ENCODE measurements at regions not wholly inside any gene's neighbourhood (a gene's known extent, or its start where the extent isn't known, plus 50 kb on each side); places are given as distances from the start of the nearest gene placed in this dataset.

GRCh38 chr13:47085346-47085745 lies 188.5 kb upstream of the HTR2A start (continued):
- TF ChIP-seq, protein P1, sequence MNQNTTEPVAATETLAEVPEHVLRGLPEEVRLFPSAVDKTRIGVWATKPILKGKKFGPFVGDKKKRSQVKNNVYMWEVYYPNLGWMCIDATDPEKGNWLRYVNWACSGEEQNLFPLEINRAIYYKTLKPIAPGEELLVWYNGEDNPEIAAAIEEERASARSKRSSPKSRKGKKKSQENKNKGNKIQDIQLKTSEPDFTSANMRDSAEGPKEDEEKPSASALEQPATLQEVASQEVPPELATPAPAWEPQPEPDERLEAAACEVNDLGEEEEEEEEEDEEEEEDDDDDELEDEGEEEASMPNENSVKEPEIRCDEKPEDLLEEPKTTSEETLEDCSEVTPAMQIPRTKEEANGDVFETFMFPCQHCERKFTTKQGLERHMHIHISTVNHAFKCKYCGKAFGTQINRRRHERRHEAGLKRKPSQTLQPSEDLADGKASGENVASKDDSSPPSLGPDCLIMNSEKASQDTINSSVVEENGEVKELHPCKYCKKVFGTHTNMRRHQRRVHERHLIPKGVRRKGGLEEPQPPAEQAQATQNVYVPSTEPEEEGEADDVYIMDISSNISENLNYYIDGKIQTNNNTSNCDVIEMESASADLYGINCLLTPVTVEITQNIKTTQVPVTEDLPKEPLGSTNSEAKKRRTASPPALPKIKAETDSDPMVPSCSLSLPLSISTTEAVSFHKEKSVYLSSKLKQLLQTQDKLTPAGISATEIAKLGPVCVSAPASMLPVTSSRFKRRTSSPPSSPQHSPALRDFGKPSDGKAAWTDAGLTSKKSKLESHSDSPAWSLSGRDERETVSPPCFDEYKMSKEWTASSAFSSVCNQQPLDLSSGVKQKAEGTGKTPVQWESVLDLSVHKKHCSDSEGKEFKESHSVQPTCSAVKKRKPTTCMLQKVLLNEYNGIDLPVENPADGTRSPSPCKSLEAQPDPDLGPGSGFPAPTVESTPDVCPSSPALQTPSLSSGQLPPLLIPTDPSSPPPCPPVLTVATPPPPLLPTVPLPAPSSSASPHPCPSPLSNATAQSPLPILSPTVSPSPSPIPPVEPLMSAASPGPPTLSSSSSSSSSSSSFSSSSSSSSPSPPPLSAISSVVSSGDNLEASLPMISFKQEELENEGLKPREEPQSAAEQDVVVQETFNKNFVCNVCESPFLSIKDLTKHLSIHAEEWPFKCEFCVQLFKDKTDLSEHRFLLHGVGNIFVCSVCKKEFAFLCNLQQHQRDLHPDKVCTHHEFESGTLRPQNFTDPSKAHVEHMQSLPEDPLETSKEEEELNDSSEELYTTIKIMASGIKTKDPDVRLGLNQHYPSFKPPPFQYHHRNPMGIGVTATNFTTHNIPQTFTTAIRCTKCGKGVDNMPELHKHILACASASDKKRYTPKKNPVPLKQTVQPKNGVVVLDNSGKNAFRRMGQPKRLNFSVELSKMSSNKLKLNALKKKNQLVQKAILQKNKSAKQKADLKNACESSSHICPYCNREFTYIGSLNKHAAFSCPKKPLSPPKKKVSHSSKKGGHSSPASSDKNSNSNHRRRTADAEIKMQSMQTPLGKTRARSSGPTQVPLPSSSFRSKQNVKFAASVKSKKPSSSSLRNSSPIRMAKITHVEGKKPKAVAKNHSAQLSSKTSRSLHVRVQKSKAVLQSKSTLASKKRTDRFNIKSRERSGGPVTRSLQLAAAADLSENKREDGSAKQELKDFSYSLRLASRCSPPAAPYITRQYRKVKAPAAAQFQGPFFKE (tag by site-specific recombination; IDR thresholded peaks at IDR 0.05; ENCODE audit: borderline replicate concordance) = no peak
- TF ChIP-seq ZNF449 (tag by site-specific recombination; IDR thresholded peaks at IDR 0.05) = no peak

- H3K27ac ChIP-seq (ENCODE audit: extremely low read depth, low read depth, low read length) = no peak overlapping the region
- ChIA-PET CTCF (no interaction called here), POLR2A (no interaction called here)
- TF ChIP-seq HOXC10 (CRISPR knock-in tag; IDR thresholded peaks at IDR 0.05) = no peak
- TF ChIP-seq, protein P2, sequence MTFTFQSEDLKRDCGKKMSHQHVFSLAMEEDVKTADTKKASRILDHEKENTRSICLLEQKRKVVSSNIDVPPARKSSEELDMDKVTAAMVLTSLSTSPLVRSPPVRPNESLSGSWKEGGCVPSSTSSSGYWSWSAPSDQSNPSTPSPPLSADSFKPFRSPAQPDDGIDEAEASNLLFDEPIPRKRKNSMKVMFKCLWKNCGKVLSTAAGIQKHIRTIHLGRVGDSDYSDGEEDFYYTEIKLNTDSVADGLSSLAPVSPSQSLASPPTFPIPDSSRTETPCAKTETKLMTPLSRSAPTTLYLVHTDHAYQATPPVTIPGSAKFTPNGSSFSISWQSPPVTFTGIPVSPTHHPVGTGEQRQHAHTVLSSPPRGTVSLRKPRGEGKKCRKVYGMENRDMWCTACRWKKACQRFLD (tag by site-specific recombination; IDR thresholded peaks at IDR 0.05) = no peak
- TF ChIP-seq KLF9 (tag by site-specific recombination; IDR thresholded peaks at IDR 0.05; ENCODE audit: low read depth) = no peak
- TF ChIP-seq ZNF423 (tag by site-specific recombination; IDR thresholded peaks at IDR 0.05) = no peak
- TF ChIP-seq ZNF133 (tag by site-specific recombination; IDR thresholded peaks at IDR 0.05) = no peak
- TF ChIP-seq ZNF239 (tag by site-specific recombination; IDR thresholded peaks at IDR 0.05) = no peak
- no peak for TF ChIP-seq ZNF202 (tag by site-specific recombination; IDR thresholded peaks at IDR 0.05; ENCODE audit: borderline replicate concordance)
- no peak for TF ChIP-seq ZNF112 (tag by site-specific recombination; IDR thresholded peaks at IDR 0.05)
- TF ChIP-seq GLI2 (tag by site-specific recombination; IDR thresholded peaks at IDR 0.05; ENCODE audit: borderline replicate concordance, low read depth) = no peak
- H3K4me1 ChIP-seq (ENCODE audit: control insufficient read depth, insufficient read depth, low read length) = no peaks in the 10 kb centered on the region
- H3K9me3 ChIP-seq (ENCODE audit: control insufficient read depth, insufficient read depth, low read depth, low read length) = no peaks in the 10 kb centered on the region
- no peaks in the 10 kb centered on the region for H3K36me3 ChIP-seq (ENCODE audit: control insufficient read depth in 2 of 2, insufficient read depth in 1 of 2, low read length in 2 of 2)
- no peak overlapping the region for H3K4me3 ChIP-seq (ENCODE audit: low read depth, low read length)
Observed at GRCh38 chr13:47081850-47082249, 185.0 kb upstream of the HTR2A start.

GRCh38 chr13:47081246-47081645 lies 184.4 kb upstream of the HTR2A start:
- H3K4me1 ChIP-seq (ENCODE audit: control insufficient read depth, insufficient read depth, low read length) = no peaks in the 10 kb centered on the region
- H3K4me3 ChIP-seq (ENCODE audit: low read depth, low read length) = no peak overlapping the region
- H3K27ac ChIP-seq (ENCODE audit: extremely low read depth, low read depth, low read length) = no peak overlapping the region
- H3K9me3 ChIP-seq (ENCODE audit: control insufficient read depth, insufficient read depth, low read depth, low read length) = no peaks in the 10 kb centered on the region
- ChIA-PET POLR2A (no interaction called here), CTCF (no interaction called here)
- no peaks in the 10 kb centered on the region for H3K36me3 ChIP-seq (ENCODE audit: control insufficient read depth in 2 of 2, insufficient read depth in 1 of 2, low read length in 2 of 2)
- no peak for TF ChIP-seq ZNF558 (tag by site-specific recombination; IDR thresholded peaks at IDR 0.05)
- TF ChIP-seq ZBTB21 (tag by site-specific recombination; IDR thresholded peaks at IDR 0.05) = no peak
- TF ChIP-seq ZFP3 (tag by site-specific recombination; IDR thresholded peaks at IDR 0.05; ENCODE audit: low read depth) = no peak
- TF ChIP-seq ZNF121 (tag by site-specific recombination; IDR thresholded peaks at IDR 0.05) = no peak
- no peak for TF ChIP-seq KLF16 (tag by site-specific recombination; IDR thresholded peaks at IDR 0.05)
- TF ChIP-seq ZNF354C (tag by site-specific recombination; IDR thresholded peaks at IDR 0.05; ENCODE audit: borderline replicate concordance, low read depth) = no peak
- TF ChIP-seq ZNF221 (tag by site-specific recombination; IDR thresholded peaks at IDR 0.05; ENCODE audit: borderline replicate concordance) = no peak
- no peak for TF ChIP-seq KLF8 (tag by site-specific recombination; IDR thresholded peaks at IDR 0.05)
- no peak for TF ChIP-seq ZNF18 (tag by site-specific recombination; IDR thresholded peaks at IDR 0.05)
- no peak for TF ChIP-seq ZNF600 (tag by site-specific recombination; IDR thresholded peaks at IDR 0.05)
- TF ChIP-seq EGR2 (tag by site-specific recombination; IDR thresholded peaks at IDR 0.05; ENCODE audit: low read depth) = no peak
- no peak for TF ChIP-seq ZNF623 (tag by site-specific recombination; IDR thresholded peaks at IDR 0.05)
- TF ChIP-seq PRDM6 (tag by site-specific recombination; IDR thresholded peaks at IDR 0.05) = no peak
